ENCODE measurements at regions not wholly inside any gene's neighbourhood (a gene's known extent, or its start where the extent isn't known, plus 50 kb on each side); places are given as distances from the start of the nearest gene placed in this dataset.

- no peaks in the 10 kb centered on the region for H3K36me3 ChIP-seq (ENCODE audit: insufficient read depth, low read length)
- H3K9me3 ChIP-seq (ENCODE audit: control insufficient read depth, insufficient read depth, low read length), result no peaks in the 10 kb centered on the region
- peaks cover 5% of the 10 kb centered on the region; the same call in 1 of the 2 replicates for H3K4me1 ChIP-seq (ENCODE audit: insufficient read depth, low read length)
- no peak overlapping the region for H3K9ac ChIP-seq (ENCODE audit: low read depth, low read length)
Observed at GRCh38 chr6:80456724-80457438, 350.4 kb downstream of the BCKDHB start.

GRCh38 chr6:80454661-80455365, 348.3 kb downstream of the BCKDHB start:
- H3K9ac ChIP-seq (ENCODE audit: low read depth, low read length), result no peak overlapping the region
- H3K9me3 ChIP-seq (ENCODE audit: control insufficient read depth, insufficient read depth, low read length), result no peaks in the 10 kb centered on the region
- H3K36me3 ChIP-seq (ENCODE audit: insufficient read depth, low read length), result no peaks in the 10 kb centered on the region
- peaks cover 5% of the 10 kb centered on the region; the same call in 1 of the 2 replicates for H3K4me1 ChIP-seq (ENCODE audit: insufficient read depth, low read length)

- Histone ChIP-seq H3K36me3 (ENCODE audit: insufficient read depth, low read length) (no peaks in the 10 kb centered on the region), H3K4me1 (ENCODE audit: insufficient read depth, low read length) (peaks cover 5% of the 10 kb centered on the region; the same call in 1 of the 2 replicates), H3K9me3 (ENCODE audit: control insufficient read depth, insufficient read depth, low read length) (no peaks in the 10 kb centered on the region), H3K9ac (ENCODE audit: low read depth, low read length) (no peak overlapping the region)
Observed at GRCh38 chr6:80454197-80454596, 347.7 kb downstream of the BCKDHB start.

GRCh38 chr6:80449726-80450125, 343.3 kb downstream of the BCKDHB start:
- Histone ChIP-seq H3K36me3 (ENCODE audit: insufficient read depth, low read length) (no peaks in the 10 kb centered on the region), H3K9ac (ENCODE audit: low read depth, low read length) (no peak overlapping the region), H3K4me1 (ENCODE audit: insufficient read depth, low read length) (no peaks in the 10 kb centered on the region), H3K9me3 (ENCODE audit: control insufficient read depth, insufficient read depth, low read length) (no peaks in the 10 kb centered on the region; the same call in 1 of the 2 replicates)

- Histone ChIP-seq H3K9ac (ENCODE audit: low read depth, low read length) (no peak overlapping the region), H3K9me3 (ENCODE audit: control insufficient read depth, insufficient read depth, low read length) (no peaks in the 10 kb centered on the region; the same call in 1 of the 2 replicates), H3K4me1 (ENCODE audit: insufficient read depth, low read length) (no peaks in the 10 kb centered on the region), H3K36me3 (ENCODE audit: insufficient read depth, low read length) (no peaks in the 10 kb centered on the region)
Observed at GRCh38 chr6:80446454-80447045, 340.1 kb downstream of the BCKDHB start.

- H3K36me3 ChIP-seq (ENCODE audit: insufficient read depth, low read length), result no peaks in the 10 kb centered on the region; the same call in 1 of the 2 replicates
- H3K4me1 ChIP-seq (ENCODE audit: insufficient read depth, low read length), result no peaks in the 10 kb centered on the region
- H3K9ac ChIP-seq (ENCODE audit: low read depth, low read length), result no peak overlapping the region
- H3K9me3 ChIP-seq (ENCODE audit: control insufficient read depth, insufficient read depth, low read length), result no peaks in the 10 kb centered on the region; the same call in 1 of the 2 replicates
Observed at GRCh38 chr6:80445751-80446150, 339.3 kb downstream of the BCKDHB start.

GRCh38 chr6:80442366-80442765, 335.9 kb downstream of the BCKDHB start:
- no peaks in the 10 kb centered on the region; the same call in 1 of the 2 replicates for H3K9me3 ChIP-seq (ENCODE audit: control insufficient read depth, insufficient read depth, low read length)
- H3K9ac ChIP-seq (ENCODE audit: low read depth, low read length), result no peak overlapping the region
- peaks cover 8% of the 10 kb centered on the region; the same call in 1 of the 2 replicates for H3K4me1 ChIP-seq (ENCODE audit: insufficient read depth, low read length)
- H3K36me3 ChIP-seq (ENCODE audit: insufficient read depth, low read length), result no peaks in the 10 kb centered on the region; the same call in 1 of the 2 replicates

GRCh38 chr6:80441131-80441530, 334.7 kb downstream of the BCKDHB start:
- no peaks in the 10 kb centered on the region; the same call in 1 of the 2 replicates for H3K36me3 ChIP-seq (ENCODE audit: insufficient read depth, low read length)
- peaks cover 8% of the 10 kb centered on the region; the same call in 1 of the 2 replicates for H3K4me1 ChIP-seq (ENCODE audit: insufficient read depth, low read length)
- H3K9ac ChIP-seq (ENCODE audit: low read depth, low read length), result no peak overlapping the region
- no peaks in the 10 kb centered on the region; the same call in 1 of the 2 replicates for H3K9me3 ChIP-seq (ENCODE audit: control insufficient read depth, insufficient read depth, low read length)

GRCh38 chr6:80440496-80441115, 334.1 kb downstream of the BCKDHB start:
- Histone ChIP-seq H3K36me3 (ENCODE audit: insufficient read depth, low read length) (no peaks in the 10 kb centered on the region; the same call in 1 of the 2 replicates), H3K9ac (ENCODE audit: low read depth, low read length) (no peak overlapping the region), H3K4me1 (ENCODE audit: insufficient read depth, low read length) (peaks cover 8% of the 10 kb centered on the region; the same call in 1 of the 2 replicates), H3K9me3 (ENCODE audit: control insufficient read depth, insufficient read depth, low read length) (no peaks in the 10 kb centered on the region)

GRCh38 chr6:80439721-80440470, 333.4 kb downstream of the BCKDHB start:
- H3K4me1 ChIP-seq (ENCODE audit: insufficient read depth, low read length), result peaks cover 8% of the 10 kb centered on the region; the same call in 1 of the 2 replicates
- no peaks in the 10 kb centered on the region for H3K9me3 ChIP-seq (ENCODE audit: control insufficient read depth, insufficient read depth, low read length)
- no peaks in the 10 kb centered on the region; the same call in 1 of the 2 replicates for H3K36me3 ChIP-seq (ENCODE audit: insufficient read depth, low read length)
- H3K9ac ChIP-seq (ENCODE audit: low read depth, low read length), result no peak overlapping the region

- H3K4me1 ChIP-seq (ENCODE audit: insufficient read depth, low read length), result peaks cover 8% of the 10 kb centered on the region; the same call in 1 of the 2 replicates
- no peak overlapping the region for H3K9ac ChIP-seq (ENCODE audit: low read depth, low read length)
- no peaks in the 10 kb centered on the region for H3K9me3 ChIP-seq (ENCODE audit: control insufficient read depth, insufficient read depth, low read length)
- H3K36me3 ChIP-seq (ENCODE audit: insufficient read depth, low read length), result no peaks in the 10 kb centered on the region; the same call in 1 of the 2 replicates
Observed at GRCh38 chr6:80438772-80439171, 332.3 kb downstream of the BCKDHB start.

GRCh38 chr6:80437801-80438200, 331.3 kb downstream of the BCKDHB start:
- peaks cover 8% of the 10 kb centered on the region; the same call in 1 of the 2 replicates for H3K4me1 ChIP-seq (ENCODE audit: insufficient read depth, low read length)
- H3K9me3 ChIP-seq (ENCODE audit: control insufficient read depth, insufficient read depth, low read length), result no peaks in the 10 kb centered on the region
- H3K36me3 ChIP-seq (ENCODE audit: insufficient read depth, low read length), result no peaks in the 10 kb centered on the region; the same call in 1 of the 2 replicates
- no peak overlapping the region for H3K9ac ChIP-seq (ENCODE audit: low read depth, low read length)

- H3K36me3 ChIP-seq (ENCODE audit: insufficient read depth, low read length), result no peaks in the 10 kb centered on the region; the same call in 1 of the 2 replicates
- no peak overlapping the region for H3K9ac ChIP-seq (ENCODE audit: low read depth, low read length)
- H3K4me1 ChIP-seq (ENCODE audit: insufficient read depth, low read length), result peaks cover 8% of the 10 kb centered on the region; the same call in 1 of the 2 replicates
- H3K9me3 ChIP-seq (ENCODE audit: control insufficient read depth, insufficient read depth, low read length), result no peaks in the 10 kb centered on the region
Observed at GRCh38 chr6:80437221-80437620, 330.8 kb downstream of the BCKDHB start.
